ENCODE measurements at regions not wholly inside any gene's neighbourhood (a gene's known extent, or its start where the extent isn't known, plus 50 kb on each side); places are given as distances from the start of the nearest gene placed in this dataset.

DNA sequence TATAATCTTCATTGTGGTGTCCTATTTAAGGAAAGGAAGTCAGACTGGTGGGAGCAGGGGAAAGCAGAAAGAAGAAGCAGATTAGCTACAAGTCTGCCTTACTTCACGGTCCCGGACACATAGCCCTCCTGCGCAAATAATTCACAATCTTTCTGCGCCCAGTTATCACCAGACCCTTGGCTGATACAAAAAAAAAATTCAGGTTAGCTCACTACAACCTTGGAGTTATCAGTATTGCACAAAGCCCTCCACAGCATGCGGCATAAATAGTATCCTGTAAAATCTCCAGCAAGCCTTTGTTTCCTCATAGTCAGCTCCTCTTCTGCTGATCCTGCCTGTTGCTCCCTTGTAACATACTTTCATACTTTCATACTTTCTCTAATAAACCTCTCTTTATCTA lies 148.6 kb upstream of the FUT9 start:
- TF ChIP-seq, protein P1, sequence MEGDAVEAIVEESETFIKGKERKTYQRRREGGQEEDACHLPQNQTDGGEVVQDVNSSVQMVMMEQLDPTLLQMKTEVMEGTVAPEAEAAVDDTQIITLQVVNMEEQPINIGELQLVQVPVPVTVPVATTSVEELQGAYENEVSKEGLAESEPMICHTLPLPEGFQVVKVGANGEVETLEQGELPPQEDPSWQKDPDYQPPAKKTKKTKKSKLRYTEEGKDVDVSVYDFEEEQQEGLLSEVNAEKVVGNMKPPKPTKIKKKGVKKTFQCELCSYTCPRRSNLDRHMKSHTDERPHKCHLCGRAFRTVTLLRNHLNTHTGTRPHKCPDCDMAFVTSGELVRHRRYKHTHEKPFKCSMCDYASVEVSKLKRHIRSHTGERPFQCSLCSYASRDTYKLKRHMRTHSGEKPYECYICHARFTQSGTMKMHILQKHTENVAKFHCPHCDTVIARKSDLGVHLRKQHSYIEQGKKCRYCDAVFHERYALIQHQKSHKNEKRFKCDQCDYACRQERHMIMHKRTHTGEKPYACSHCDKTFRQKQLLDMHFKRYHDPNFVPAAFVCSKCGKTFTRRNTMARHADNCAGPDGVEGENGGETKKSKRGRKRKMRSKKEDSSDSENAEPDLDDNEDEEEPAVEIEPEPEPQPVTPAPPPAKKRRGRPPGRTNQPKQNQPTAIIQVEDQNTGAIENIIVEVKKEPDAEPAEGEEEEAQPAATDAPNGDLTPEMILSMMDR (IDR thresholded peaks at IDR 0.05), result no peak
- TF ChIP-seq POLR2AphosphoS5 (IDR thresholded peaks at IDR 0.05), result no peak
- TF ChIP-seq POLR2A (IDR thresholded peaks at IDR 0.05), result no peak
